ENCODE measurements at regions not wholly inside any gene's neighbourhood (a gene's known extent, or its start where the extent isn't known, plus 50 kb on each side); places are given as distances from the start of the nearest gene placed in this dataset.
"Not testable (repeated sequence)": the region's sequence is repeated elsewhere in the genome, so short reads cannot be mapped to it uniquely, and the experiment has no call there.

DNA sequence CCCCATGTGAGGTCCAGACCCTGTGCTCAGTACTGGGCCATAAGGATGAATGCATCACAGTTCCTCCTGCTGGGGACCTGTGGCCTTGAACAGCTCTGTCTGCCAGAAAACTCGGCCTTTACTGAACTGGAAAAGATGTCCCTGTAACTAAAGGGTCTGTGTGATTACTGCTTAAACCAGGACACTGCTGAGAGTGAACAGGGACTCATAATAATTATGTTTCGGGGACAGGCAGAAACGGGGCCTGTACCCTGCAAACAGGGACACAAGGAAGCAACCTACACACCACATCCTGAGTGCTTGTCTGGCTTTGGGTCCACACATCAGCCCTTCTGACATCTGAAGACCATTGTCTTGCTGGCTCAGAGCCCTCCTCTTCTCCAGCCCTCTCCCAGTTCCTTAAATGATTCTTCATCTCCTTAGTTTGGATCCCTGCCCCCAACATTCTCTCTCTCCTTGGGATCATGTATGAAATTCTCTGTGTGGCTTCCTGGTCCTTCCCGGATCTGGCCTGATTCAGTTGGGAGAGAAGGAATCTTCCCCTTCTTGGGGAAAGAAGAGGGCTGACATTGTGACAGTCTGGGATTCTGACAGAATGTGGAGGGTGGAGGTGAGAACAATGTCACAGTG is 248.0 kb downstream of the MYCN start:
- no peak for DNase-seq (ENCODE audit: low spot score)

DNA sequence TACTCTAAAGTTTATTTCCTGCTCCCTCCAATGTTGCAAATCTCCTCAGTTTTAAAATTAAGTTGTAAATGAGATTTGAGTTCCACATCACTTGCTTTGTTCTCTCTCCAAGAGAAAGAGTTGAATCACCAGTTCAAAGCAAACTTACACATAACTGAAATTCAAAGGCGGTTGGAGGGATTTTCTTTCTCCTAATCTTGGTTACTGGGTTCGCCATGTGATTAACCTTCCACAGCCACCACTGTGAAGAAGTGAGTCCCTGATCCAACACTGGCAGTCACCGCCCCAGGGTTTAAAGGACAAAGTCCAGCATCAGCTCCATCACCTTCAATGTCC is 247.1 kb downstream of the MYCN start:
- no peak for DNase-seq (ENCODE audit: low spot score)

DNA sequence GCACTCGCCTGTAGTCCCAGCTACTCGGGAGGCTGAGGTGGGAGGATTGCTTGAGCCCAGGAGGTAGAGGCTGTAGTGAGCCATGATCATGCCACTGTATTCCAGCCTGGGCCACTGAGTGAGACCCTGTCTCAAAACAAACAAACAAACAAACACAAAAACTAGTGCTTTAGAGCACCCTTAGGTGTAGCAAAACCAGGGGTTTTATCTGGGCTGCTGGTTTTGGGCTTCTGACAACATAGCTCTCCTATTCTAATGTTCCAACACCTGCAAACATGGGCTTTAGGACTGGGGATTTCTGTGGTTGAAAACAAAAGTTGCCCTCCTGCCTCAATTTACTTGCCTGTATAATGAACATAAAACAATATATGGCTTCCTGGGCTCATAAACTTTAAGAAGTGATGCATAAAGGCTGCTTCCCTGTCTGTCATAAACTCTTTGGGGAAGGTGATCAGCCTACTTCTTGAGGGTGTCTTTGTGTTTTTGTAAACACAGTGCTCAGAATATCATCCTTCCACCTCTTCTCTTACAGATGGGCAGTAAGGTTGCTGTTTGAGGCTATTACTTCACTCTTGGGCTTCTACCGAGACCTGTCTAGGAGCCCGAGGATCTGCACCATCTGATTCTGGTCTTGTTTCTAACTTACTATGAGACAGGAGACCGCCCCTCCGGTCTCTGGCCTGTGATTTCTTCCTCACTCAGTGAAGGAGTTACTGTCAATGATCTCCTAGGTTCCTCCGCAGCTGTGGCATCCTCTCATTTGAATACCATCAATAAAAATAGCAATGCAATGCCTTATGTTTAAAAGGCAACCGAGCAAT is 246.5 kb downstream of the MYCN start:
- DNase-seq (ENCODE audit: low spot score), result no peak

DNA sequence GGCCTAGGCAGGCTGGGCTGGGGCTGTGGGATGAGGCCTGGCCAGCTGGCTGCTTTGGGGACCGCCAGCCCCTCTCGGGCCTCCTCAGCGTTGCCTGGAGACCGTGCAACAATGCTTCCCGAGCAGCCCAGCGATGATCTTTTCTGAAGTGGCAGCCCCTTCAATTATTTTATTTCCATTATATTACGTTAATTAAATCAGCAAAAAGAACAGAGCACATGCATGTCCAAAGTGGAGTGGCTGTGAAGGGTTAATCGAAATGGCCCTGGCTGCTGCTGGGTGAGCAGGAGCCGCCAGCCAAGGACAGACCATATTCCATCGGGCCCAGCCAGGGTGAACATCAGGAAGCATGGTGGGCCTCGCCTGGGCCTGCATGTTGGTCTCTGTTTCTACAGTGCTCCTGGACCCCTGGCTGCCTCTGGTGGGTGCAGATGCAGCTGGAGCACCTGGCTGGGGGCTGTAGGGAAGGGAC is 245.5 kb downstream of the MYCN start:
- no peak for DNase-seq (ENCODE audit: low spot score)

DNA sequence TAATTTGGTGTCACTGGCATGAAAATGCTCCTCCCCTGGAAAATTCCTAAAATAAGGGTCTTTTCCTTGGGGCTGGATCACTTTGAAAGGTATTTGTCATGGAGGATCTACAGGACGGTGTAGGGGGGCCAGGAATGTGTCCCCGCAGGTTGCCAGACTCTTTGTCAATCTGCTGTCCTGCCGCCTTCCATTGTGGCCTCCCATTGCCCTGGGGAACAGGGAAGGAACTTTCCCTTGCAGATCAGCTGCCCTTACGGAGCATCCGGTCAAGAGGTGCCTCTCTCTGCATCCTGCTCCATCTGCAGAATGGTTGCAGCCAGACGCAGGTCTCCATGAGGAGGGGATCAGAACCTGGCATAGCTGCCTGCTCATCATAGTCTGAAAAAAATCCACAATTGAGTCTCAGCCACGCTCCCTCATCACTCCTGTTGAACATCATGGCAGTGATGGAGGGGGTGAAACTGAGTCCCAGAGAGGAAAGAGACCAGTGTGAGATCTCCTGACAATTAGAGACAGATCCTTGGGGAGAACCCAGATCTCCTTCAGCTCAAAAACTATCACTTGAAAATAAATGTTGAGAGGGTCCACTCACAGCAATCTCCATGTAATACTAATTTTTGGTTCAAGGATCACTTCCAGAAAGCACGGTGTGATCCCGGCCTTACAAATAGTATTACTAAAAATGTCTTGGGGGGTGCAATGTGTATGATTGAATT is 244.8 kb downstream of the MYCN start:
- DNase-seq (ENCODE audit: low spot score), result no peak

DNA sequence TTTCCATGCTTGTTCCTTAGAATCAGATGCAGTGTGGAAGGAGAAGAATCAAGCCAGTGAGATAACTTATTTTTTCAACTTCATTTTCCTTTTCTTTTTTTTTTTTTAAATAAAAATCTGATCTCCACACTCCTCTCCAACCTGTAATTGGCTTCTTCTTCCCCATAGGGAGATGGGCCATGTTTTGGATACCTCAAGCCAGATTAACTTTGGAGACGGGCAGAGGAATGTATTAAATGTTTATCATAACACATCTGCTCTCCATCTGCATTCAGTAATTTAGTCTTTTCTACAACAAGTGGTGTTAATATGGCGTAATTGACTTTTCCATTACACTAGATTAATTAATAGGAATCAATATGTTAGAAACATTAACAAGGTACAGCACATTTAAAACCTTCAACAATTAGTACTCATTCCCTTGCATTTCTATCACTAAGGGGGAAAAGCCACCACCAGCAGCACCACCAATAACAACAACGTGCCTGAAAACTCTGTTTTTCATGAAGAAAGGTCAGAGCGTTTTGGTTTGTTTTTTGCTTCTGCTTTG is 244.1 kb downstream of the MYCN start:
- DNase-seq (ENCODE audit: low spot score), result no peak

DNA sequence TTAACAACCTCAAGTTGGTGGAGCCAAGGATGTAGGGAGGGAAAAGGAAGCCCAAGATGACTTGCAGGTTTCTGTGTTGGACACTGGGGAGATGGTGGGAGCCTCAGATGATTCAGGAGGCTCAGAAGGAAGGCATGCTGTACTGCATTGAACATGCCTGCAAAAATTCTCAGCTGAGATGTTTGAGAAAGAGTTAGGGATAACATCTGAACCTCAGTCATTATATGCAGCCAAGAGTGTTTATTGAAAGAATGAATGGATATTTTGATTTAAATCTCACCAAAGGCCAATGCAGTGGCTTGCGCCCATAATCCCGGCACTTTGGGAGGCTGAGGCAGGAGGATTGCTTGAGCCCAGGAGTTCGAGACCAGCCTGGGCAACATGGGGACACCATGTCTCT is 243.0 kb downstream of the MYCN start:
- no peak for DNase-seq (ENCODE audit: low spot score)

DNA sequence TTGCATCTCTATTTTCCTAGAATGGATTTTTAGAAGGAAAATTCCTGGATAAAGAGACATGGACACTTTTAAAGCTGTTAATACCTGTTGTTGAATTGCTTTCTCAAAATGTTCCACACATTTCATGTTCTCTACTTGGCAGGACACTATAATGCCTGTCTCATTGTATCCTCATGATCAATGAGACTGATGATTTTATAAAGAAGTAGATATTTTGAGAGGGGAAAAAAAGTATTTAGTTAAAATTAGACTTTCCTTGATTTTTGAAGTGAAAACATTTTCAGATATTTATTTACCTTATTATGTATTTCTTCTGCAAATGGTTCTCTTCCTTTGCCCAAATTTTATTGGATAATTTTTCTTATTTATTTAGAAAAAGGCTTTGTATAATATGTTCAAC is 242.5 kb downstream of the MYCN start:
- no peak for DNase-seq (ENCODE audit: low spot score)

DNA sequence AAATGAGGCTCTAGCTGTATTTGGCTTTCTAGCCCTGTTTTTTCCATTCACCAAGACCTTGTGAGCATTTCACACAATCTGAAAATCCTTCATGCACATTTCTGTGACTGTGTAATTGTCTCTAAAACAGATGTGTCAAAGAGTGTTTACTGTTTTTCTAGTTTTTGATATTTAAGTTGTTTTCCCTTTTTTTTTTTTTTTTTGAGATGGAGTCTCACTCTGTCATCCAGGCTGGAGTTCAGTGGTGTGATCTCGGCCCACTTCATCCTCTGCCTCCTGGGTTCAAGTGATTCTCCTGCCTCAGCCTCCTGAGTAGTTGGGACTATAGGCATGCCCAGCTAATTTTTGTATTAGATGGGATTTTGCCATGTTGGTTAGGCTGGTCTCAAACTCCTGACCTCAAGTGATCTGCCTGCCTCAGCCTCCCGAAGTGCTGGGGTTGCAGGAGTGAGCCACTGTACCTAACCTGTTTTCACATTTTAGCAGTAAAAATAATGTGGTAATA is 242.0 kb downstream of the MYCN start:
- not testable (repeated sequence) for DNase-seq (ENCODE audit: low spot score)

DNA sequence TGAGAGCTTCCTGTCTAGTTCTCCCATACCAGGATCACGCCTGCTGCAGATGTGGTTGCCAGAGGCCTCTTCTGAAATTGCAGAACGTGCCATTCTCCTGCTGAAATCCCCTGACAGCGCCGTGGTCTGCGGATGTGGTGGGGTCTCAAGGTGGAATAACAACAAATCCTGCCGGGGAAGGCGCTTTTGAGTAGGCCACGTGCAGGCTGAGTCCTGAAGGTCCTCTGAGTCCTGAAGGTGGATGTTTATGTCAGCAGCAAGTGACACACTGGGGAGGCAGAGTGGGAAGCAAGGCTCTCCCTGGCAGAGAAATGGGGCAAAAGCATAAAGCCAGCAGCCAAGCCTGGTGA is 241.4 kb downstream of the MYCN start:
- DNase-seq (ENCODE audit: low spot score), result no peak

DNA sequence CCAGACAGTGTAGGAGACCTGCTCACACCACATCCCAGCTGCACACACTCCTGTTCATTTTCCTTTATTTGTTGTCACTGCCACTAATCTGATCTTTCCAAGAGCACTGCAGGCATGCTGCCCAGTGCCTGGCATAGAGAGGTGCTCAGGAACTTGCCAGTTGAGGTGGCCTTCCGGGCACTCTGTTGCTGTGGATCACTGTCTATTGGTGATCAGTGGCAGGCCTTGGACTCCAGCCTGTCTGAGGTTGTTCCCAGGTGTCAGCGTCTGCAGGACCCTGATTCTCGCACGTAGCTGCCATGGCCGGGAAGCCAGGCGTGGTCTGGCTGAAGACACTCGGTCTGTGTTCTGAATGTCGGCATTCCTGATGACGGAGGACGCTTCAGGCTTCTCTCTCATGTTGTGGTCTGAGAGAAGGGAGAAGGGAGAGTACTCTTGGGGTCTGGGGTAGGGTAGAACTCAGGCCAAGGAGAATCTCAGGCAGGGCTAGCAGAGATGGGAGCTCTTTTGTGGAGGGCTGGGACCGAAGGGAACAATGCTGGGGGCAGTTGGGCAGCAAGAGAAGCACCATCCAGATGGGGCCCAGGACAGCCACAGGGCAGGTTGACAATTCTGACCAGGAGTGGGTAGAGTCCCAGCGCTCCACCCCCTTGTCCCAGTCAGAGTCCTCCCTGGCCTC is 240.9 kb downstream of the MYCN start:
- no peak for DNase-seq (ENCODE audit: low spot score)

DNA sequence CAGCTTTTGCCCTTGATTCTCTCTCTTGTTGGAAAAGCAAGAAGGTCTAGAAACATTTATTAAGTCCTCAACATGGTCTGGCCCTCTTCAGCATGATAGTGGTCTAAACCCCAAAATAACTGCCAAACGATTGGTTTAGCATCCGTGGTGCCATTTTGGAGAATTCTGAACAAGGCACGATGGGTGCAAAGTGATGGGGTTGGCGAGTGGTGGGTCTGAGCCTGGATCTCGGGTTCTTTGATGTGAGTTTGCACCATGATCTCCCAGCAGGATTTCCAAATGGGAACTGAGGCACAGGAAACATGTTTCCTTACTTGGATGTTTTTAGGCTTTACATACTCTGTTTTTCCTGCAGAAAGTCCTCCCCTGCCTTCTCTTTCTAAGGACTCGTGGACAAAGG is 240.3 kb downstream of the MYCN start:
- no peak for DNase-seq (ENCODE audit: low spot score)

DNA sequence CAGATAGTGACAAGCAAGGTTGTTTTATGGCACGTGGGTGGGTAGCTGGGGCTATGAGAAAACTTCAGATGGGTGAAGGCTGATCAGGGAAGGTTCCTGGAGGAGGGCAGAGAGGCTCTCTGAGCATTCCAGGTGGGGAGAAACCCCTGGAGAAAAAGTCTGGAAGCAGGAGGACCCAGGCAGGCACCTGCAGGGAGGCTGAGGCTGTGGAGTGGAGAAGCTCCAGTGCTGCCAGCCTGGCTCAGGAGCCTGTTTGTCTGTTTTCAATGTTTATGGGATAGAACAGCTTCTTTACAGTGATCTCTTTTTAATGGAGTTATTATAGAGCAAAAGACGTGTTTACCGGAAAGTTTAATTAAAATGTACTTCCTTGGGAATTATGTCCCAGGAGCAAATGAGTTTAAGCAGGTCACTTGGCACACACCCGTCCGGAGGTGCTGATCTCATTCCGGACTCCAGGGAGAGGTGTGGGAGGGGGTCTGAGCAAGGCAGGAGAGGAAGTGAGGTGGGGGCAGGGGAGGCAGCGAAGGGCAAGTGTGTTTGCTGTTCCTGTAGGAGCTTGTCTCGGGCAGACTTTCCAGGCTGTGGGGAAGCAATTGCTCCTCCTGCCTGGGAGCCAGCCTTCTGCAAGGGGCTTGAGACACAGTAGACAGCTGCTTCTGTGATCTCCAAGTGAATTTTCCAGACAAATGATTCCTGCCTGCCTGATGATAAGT is 239.5 kb downstream of the MYCN start:
- DNase-seq (ENCODE audit: low spot score), result no peak

DNA sequence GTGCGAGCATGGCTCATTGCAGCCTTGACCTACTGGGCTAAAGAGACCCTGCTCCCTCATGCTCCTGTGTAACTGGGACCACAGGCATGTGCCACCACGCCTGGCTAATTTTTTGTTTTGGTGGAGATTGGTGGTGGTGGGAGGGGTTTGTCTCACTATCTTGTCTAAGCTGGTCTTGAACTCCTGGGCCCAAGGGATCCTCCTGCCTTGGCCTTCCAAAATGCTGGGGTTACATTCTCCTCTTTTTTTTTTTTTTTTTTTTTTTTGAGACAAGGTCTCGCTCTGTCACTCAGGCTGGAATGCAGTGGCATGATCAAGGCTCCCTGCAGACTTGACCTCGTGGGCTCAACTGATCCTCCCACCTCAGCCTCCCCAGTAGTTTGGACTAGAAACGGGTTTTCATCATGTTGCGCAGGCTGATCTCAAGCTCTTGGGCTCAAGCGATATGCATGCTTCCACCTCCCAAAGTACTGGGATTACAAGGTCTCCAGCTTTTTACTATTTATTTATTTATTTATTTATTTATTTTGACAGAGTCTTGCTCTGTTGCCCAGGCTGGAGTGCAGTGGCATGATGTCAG is 238.3 kb downstream of the MYCN start:
- no peak for DNase-seq (ENCODE audit: low spot score)

DNA sequence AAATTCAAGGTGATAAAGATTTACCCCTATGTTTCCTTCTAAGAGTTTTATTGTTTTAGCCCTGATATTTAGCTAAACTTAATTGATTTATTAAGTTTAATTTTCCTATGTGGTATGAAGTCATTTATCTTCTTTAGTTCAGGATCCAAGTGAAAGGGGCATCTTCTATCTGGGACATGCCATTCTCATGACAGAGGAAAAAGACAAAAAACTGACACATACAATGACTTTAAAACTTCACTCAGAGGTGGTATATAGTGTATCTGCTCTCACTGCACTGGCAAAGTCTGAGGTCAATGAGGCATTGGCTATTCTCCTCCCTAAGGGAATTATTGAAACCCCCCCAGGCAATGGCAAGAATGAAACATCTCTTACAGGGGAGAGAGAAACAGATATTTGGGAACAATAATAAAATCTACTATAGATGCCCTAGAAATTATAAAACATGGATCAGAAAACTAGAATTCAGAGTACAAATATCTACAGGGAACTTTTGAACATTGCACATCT is 237.4 kb downstream of the MYCN start:
- DNase-seq (ENCODE audit: low spot score), result no peak

DNA sequence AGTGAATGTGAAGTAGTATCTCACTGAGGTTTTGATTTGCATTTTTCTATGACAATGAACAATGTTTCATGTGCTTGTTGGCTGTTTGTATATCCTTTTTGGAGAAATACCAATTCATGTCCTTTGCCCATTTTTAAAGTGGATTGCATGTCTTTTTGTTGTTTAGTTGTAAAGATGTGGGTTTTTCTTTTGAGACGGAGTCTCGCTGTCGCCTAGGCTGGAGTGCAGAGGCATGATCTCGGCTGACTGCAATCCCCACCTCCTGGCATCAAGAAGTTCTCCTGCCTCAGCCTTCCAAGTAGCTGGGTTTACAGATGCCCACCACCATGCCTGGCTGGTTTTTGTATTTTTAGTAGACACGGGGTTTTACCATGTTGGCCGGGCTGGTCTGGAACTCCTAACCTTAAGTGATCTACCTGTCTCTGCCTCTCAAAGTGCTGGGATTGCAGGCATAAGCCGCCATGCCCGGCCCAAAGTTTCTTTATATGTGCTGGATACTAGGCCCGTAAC is 236.7 kb downstream of the MYCN start:
- DNase-seq (ENCODE audit: low spot score), result no peak

DNA sequence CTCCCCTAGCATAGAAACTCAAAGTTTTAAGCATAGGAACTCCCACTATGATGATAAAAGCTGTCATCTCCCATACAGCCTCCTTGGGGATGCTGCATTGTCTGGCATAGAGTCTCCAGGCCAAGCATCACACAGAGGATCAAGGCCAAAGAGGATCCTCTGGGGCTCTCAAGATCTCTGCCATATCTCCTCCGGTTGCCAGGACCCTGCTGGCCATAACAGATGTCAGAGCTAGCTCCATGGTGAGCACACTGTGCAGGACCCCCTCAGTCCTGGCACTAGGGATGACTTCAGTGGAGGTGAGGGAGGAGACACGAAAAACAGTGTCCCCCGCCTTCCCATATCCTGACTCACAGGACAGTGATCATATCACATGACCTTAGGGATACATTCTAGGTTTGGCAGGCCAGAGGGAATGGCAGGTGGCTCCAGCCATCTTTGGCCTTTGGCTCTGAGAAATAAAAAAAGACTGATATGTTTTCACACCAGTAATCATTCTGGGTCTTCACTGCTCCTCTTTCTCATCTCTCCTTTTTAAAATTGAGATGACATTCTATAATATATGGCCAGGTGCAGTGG is 235.0 kb downstream of the MYCN start:
- no peak for DNase-seq (ENCODE audit: low spot score)

DNA sequence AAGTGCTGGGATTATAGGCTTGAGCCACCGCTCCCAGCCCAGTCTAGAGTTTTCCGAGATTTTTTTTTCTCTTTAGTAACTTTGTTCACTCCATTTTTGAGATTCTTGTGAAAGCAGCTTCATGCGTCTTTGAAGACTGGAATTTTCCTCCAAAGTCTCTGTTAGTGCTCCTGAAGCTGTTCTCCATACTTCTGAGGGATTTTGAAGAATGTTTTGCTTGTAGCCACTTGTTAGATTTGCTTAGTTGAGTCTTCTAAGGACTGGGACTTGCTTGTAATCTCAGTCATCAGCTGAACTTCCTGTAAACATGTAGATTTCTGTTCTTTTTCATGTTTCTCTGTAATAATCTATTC is 234.3 kb downstream of the MYCN start:
- no peak for DNase-seq (ENCODE audit: low spot score)

DNA sequence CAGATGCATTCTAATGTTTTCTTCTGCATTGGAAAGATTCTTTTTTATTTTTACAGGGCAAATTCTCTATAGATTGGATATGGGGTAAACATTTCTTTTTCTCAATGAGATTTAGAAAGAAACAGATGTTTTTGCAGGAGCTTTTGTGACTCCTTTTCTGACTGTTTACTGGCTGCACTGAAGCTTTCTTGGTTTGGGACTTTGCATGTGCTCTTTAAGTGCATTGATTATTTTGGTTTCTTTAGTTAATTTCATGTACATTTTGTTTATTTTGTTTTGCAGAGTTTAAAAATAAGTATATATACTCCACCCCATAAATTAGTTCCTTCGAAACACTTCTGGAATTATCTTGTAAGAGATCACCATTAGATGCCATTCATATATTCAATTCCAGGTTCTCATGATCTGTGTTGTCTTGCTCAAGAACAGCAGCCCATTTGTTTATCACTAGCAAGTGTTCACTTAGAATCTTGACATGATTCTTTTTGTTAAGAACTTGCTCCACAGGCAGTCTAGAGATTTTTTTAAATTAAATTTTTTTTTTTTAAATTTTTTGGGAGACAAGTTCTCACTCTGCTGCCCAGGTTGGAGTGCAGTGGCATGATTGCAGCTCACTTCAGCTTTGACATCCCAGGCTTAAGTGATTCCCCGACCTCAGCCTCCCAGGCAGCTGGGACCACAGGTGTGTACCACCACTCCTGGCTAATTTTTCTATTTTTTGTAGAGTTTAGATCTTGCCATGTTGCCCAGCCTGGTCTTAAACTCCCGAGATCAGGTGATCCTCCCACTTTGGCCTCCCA is 233.7 kb downstream of the MYCN start:
- DNase-seq (ENCODE audit: low spot score), result no peak

All from kidney capillary endothelial cell (primary cell).